GM12878 (cell line): ENCODE measurements at regions not wholly inside any gene's neighbourhood (a gene's known extent, or its start where the extent isn't known, plus 50 kb on each side); places are given as distances from the start of the nearest gene placed in this dataset.

Experiments used
- ATAC-seq: fragments of 200-7000 bp; cut with Tn5 transposase; 3 replicates; pipeline ENCODE4 v1.9.1; 2020; ENCODE audit warnings: mild to moderate bottlenecking, moderate library complexity
- BruUV-seq: library from RNA; stranded (reverse); fragments of 400-500 nt; replicated peaks from 2 replicates; lab custom pipeline; 2021; lab: Mats Ljungman, UMichigan
- CTCF ChIA-PET: fragments of 300-600 bp; sonication (Branson Sonifier 250); formaldehyde crosslinking; extraction: SDS; loops from one replicate; lab custom pipeline; 2021; ENCODE audit warnings: inconsistent platforms; lab: Yijun Ruan, JAX
- POLR2A ChIA-PET: fragments of 350-600 bp; formaldehyde crosslinking; extraction: SDS; loops from one replicate; lab custom pipeline; 2021; ENCODE audit warnings: inconsistent platforms; lab: Charles Lee
- RAD21 ChIA-PET: fragments of 300-600 bp; sonication (Branson Sonifier 250); formaldehyde crosslinking; loops from one replicate; lab custom pipeline; 2023; ENCODE audit warnings: antibody characterized with exemption; ENCODE audit not compliant: unreplicated experiment; lab: Charles Lee
- SMC1A ChIA-PET: fragments of 300-600 bp; sonication (Branson Sonifier 250); formaldehyde crosslinking; loops from one replicate; lab custom pipeline; 2023; ENCODE audit not compliant: unreplicated experiment, uncharacterized antibody; lab: Charles Lee
- DNase-seq: peaks from one replicate; pipeline ENCODE4 v3.0.0-alpha.2; 2011; ENCODE audit warnings: low read depth, low spot score
- FAIRE-seq: peaks from 3 replicates; lab custom pipeline; 2011; peaks lifted over from hg19 to GRCh38; lab: Jason Lieb, UNC
- H2AFZ ChIP-seq: 2 replicates; pipeline ENCODE4 v1.6.0; 2011; ENCODE audit warnings: low read depth, low read length, control low read depth; ENCODE audit not compliant: control insufficient read depth
- H3K27ac ChIP-seq: 2 replicates; pipeline ENCODE4 v1.5.1; 2011; ENCODE audit warnings: control low read depth; ENCODE audit not compliant: control insufficient read depth, insufficient read depth
- H3K27me3 ChIP-seq, 2 experiments: replicated peaks in 1 of 2; 2 replicates each; pipeline versions ENCODE4 v1.6.0 to v1.6.1; 2011; ENCODE audit warnings: low read length in 1 of 2; ENCODE audit not compliant: control insufficient read depth in 2 of 2, insufficient read depth in 2 of 2
- H3K36me3 ChIP-seq, 2 experiments: 2 replicates each; pipeline ENCODE4 v1.5.1; 2011; ENCODE audit warnings: low read length in 1 of 2; ENCODE audit not compliant: control insufficient read depth in 2 of 2, insufficient read depth in 2 of 2
- H3K4me1 ChIP-seq: 2 replicates; pipeline ENCODE4 v1.6.1; 2011; ENCODE audit warnings: mild to moderate bottlenecking, low read length, moderate library complexity, mixed read lengths; ENCODE audit not compliant: control insufficient read depth, insufficient read depth
- H3K4me2 ChIP-seq: 2 replicates; pipeline ENCODE4 v1.6.0; 2011; ENCODE audit warnings: control low read depth; ENCODE audit not compliant: control insufficient read depth, insufficient read depth
- H3K4me3 ChIP-seq: fragments of 200-600 bp; sonication (generic); 2 replicates; pipeline ENCODE4 v1.5.1; 2016
- H3K79me2 ChIP-seq: 2 replicates; pipeline ENCODE4 v1.6.0; 2011; ENCODE audit warnings: low read length; ENCODE audit not compliant: control insufficient read depth, insufficient read depth
- H3K9ac ChIP-seq: 2 replicates; pipeline ENCODE4 v1.8.0; 2011; ENCODE audit warnings: low read length, control low read depth, mixed read lengths; ENCODE audit not compliant: control insufficient read depth, insufficient read depth
- H3K9me3 ChIP-seq: replicated peaks from 3 replicates; pipeline ENCODE4 v1.5.1; 2011; ENCODE audit warnings: mild to moderate bottlenecking, low read length; ENCODE audit not compliant: control insufficient read depth, insufficient read depth
- H4K20me1 ChIP-seq: 2 replicates; pipeline ENCODE4 v1.6.0; 2011; ENCODE audit not compliant: control insufficient read depth, insufficient read depth
- E2F8 ChIP-seq: fragments of 450-650 bp; IDR thresholded peaks from 2 replicates; pipeline ENCODE4 v1.6.1; 2018; ENCODE audit warnings: mild to moderate bottlenecking, low read depth, moderate library complexity; ENCODE audit not compliant: partially characterized antibody
- EED ChIP-seq: sonication (generic); IDR thresholded peaks from 2 replicates; pipeline ENCODE4 v1.6.1; 2016; ENCODE audit warnings: antibody characterized with exemption, low read depth
- EP300 ChIP-seq, 2 experiments: fragments of 150-350 bp in 1 of 2; IDR thresholded peaks; 2 replicates each; pipeline ENCODE4 v1.6.1; 2011 to 2012; ENCODE audit warnings: low read depth in 2 of 2, low read length in 2 of 2, borderline replicate concordance in 1 of 2, improper control_type of control experiment in 1 of 2, inconsistent platforms in 1 of 2; ENCODE audit not compliant: control insufficient read depth in 1 of 2
- MYB ChIP-seq: fragments of 150-350 bp; IDR thresholded peaks from 2 replicates; pipeline ENCODE4 v1.6.1; 2014; ENCODE audit warnings: mild to moderate bottlenecking, low read depth, low read length, borderline replicate concordance
- MYC ChIP-seq: IDR thresholded peaks from 2 replicates; pipeline ENCODE4 v1.6.1; 2011; ENCODE audit warnings: mild to moderate bottlenecking, low read length, moderate library complexity, inconsistent platforms; ENCODE audit not compliant: insufficient read depth, insufficient replicate concordance, insufficient read length, severe bottlenecking
- NR2C2 ChIP-seq: IDR thresholded peaks from 2 replicates; pipeline ENCODE4 v1.6.1; 2011; ENCODE audit warnings: borderline replicate concordance, low read depth; ENCODE audit not compliant: control insufficient read depth, insufficient read length
- POLR2AphosphoS5 ChIP-seq: IDR thresholded peaks from 2 replicates; pipeline ENCODE4 v1.6.1; 2011; ENCODE audit warnings: mild to moderate bottlenecking, low read length, inconsistent platforms
- RELB ChIP-seq: fragments of 450-650 bp; IDR thresholded peaks from 2 replicates; pipeline ENCODE4 v1.6.1; 2017; ENCODE audit warnings: low read depth, mild to moderate bottlenecking, moderate library complexity
- ZZZ3 ChIP-seq: IDR thresholded peaks from 2 replicates; pipeline ENCODE4 v1.6.1; 2011; ENCODE audit warnings: low read depth; ENCODE audit not compliant: control insufficient read depth, insufficient read length
- WGBS: methylation state at CpG from one replicate; pipeline ENCODE4 v1.1.6; 2016; ENCODE audit warnings: low lambda C conversion rate; ENCODE audit not compliant: insufficient replicate concordance, insufficient coverage; ENCODE audit errors: missing lambda C conversion rate; 5-methylcytosine and 5-hydroxymethylcytosine counted together
- in situ Hi-C: fragments of 300-500 bp; cut with MboI; formaldehyde crosslinking; loops from 9 replicates; pipeline ENCODE4 v1.14.3; 2018; ENCODE audit warnings: mixed read lengths
- intact Hi-C: fragments of 100-400 bp; cut with micrococcal nuclease; formaldehyde crosslinking; loops from one replicate; pipeline ENCODE4 v1.14.2; 2022; ENCODE audit not compliant: unreplicated experiment
- TF ChIP-seq, protein P1 (sequence below): IDR thresholded peaks from 2 replicates; pipeline ENCODE4 v1.6.1; 2012; ENCODE audit warnings: low read length, inconsistent platforms

GRCh38 chr10:33810986-33811385, 476.5 kb upstream of the NRP1 start:
- WGBS, result 28% methylated on average over 3 of the region's 3 CpGs
- no TSS peak for BruUV-seq
- H3K27ac ChIP-seq, result no peak overlapping the region
- TF ChIP-seq NR2C2 (no peak), MYC (no peak), MYB (no peak), E2F8 (no peak), ZZZ3 (no peak), EP300 (IDR thresholded peaks at IDR 0.05; ENCODE audit: borderline replicate concordance in 1 of 2, control insufficient read depth in 1 of 2, low read depth in 2 of 2, low read length in 2 of 2) (no peak), RELB (no peak), EED (no peak), POLR2AphosphoS5 (no peak)
- TF ChIP-seq, protein P1, sequence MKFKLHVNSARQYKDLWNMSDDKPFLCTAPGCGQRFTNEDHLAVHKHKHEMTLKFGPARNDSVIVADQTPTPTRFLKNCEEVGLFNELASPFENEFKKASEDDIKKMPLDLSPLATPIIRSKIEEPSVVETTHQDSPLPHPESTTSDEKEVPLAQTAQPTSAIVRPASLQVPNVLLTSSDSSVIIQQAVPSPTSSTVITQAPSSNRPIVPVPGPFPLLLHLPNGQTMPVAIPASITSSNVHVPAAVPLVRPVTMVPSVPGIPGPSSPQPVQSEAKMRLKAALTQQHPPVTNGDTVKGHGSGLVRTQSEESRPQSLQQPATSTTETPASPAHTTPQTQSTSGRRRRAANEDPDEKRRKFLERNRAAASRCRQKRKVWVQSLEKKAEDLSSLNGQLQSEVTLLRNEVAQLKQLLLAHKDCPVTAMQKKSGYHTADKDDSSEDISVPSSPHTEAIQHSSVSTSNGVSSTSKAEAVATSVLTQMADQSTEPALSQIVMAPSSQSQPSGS, result no peak
- no peaks in the 10 kb centered on the region for H3K9me3 ChIP-seq
- FAIRE-seq (no peak), DNase-seq (no peak), ATAC-seq (no peak)
- intact Hi-C loops, result no loop called here
- CTCF ChIA-PET, result no interaction called here
- POLR2A ChIA-PET, result no interaction called here
- no peaks in the 10 kb centered on the region for H4K20me1 ChIP-seq
- H3K79me2 ChIP-seq, result no peaks in the 10 kb centered on the region
- no peak overlapping the region for H3K4me2 ChIP-seq
- H3K27me3 ChIP-seq, result no peaks in the 10 kb centered on the region
- H3K4me1 ChIP-seq, result no peaks in the 10 kb centered on the region
- in situ Hi-C loops, result no loop called here
- H3K36me3 ChIP-seq, result no peaks in the 10 kb centered on the region
- no peak overlapping the region for H3K9ac ChIP-seq
- H3K4me3 ChIP-seq, result no peak overlapping the region
- no peak overlapping the region for H2AFZ ChIP-seq
- RAD21 ChIA-PET, result no interaction called here
- SMC1A ChIA-PET, result interaction anchor here (1.3 to 1.7 kb wide), 3 partner anchors 10 to 75 kb away, joined by 4 to 8 read pairs (median 4); no protein-coding TSS in a partner anchor
